ENCODE measurements at regions not wholly inside any gene's neighbourhood (a gene's known extent, or its start where the extent isn't known, plus 50 kb on each side); places are given as distances from the start of the nearest gene placed in this dataset.

DNA sequence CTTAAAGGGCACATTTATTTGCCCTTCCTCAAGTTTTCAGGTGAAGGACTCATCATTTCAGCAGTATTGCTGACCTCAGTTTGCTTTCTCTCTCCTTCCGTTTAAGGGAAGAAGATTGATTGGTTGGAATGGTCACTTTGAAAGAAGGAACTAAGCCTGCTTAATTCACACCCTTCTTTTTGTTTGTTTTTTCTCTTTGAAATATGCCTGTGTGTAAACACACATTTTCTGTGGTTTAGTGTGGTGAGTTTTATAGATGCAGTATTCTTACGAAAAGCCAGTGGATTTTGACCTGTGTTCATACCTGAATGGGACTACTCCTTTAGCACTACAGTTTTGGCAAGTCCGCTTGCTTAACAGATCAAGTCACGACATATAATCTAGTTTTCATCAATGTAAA lies 548.8 kb upstream of the EPHA7 start:
- H3K9me2 ChIP-seq = no peaks in the 10 kb centered on the region
- H3F3A ChIP-seq (replicated peaks; ENCODE audit: insufficient read depth) = no peaks in the 10 kb centered on the region
- TF ChIP-seq, protein P1, sequence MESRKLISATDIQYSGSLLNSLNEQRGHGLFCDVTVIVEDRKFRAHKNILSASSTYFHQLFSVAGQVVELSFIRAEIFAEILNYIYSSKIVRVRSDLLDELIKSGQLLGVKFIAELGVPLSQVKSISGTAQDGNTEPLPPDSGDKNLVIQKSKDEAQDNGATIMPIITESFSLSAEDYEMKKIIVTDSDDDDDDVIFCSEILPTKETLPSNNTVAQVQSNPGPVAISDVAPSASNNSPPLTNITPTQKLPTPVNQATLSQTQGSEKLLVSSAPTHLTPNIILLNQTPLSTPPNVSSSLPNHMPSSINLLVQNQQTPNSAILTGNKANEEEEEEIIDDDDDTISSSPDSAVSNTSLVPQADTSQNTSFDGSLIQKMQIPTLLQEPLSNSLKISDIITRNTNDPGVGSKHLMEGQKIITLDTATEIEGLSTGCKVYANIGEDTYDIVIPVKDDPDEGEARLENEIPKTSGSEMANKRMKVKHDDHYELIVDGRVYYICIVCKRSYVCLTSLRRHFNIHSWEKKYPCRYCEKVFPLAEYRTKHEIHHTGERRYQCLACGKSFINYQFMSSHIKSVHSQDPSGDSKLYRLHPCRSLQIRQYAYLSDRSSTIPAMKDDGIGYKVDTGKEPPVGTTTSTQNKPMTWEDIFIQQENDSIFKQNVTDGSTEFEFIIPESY (IDR thresholded peaks at IDR 0.05; ENCODE audit: borderline replicate concordance, low read depth) = no peak
- TF ChIP-seq FOSL2 (IDR thresholded peaks at IDR 0.05; ENCODE audit: borderline replicate concordance, low read depth) = no peak
- TF ChIP-seq, protein P2, sequence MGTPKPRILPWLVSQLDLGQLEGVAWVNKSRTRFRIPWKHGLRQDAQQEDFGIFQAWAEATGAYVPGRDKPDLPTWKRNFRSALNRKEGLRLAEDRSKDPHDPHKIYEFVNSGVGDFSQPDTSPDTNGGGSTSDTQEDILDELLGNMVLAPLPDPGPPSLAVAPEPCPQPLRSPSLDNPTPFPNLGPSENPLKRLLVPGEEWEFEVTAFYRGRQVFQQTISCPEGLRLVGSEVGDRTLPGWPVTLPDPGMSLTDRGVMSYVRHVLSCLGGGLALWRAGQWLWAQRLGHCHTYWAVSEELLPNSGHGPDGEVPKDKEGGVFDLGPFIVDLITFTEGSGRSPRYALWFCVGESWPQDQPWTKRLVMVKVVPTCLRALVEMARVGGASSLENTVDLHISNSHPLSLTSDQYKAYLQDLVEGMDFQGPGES (IDR thresholded peaks at IDR 0.05; ENCODE audit: low read depth, low read length) = no peak
- TF ChIP-seq TEAD4 (IDR thresholded peaks at IDR 0.05; ENCODE audit: borderline replicate concordance, insufficient read depth) = no peak
- DNase-seq = no peak
- no peaks in the 10 kb centered on the region for H3K27me3 ChIP-seq (ENCODE audit: insufficient read depth)
- H2AFZ ChIP-seq (ENCODE audit: low read depth) = no peak overlapping the region
- ChIA-PET POLR2A (no interaction called here), CTCF (no interaction called here)
- no peaks in the 10 kb centered on the region for H3K9me3 ChIP-seq
- no peaks in the 10 kb centered on the region for H3K79me2 ChIP-seq (ENCODE audit: insufficient read depth)
- 16% methylated on average over 4 of the region's 4 CpGs for WGBS (ENCODE audit: low lambda C conversion rate)
- H3K36me3 ChIP-seq (replicated peaks in 1 of 2; ENCODE audit: control insufficient read depth in 1 of 2, insufficient read depth in 2 of 2, low read length in 1 of 2) = no peaks in the 10 kb centered on the region
- no peaks in the 10 kb centered on the region for H3K4me1 ChIP-seq (ENCODE audit: control insufficient read depth in 1 of 2, insufficient read depth in 2 of 2, low read depth in 1 of 2, low read length in 1 of 2)
- no peaks in the 10 kb centered on the region for H4K20me1 ChIP-seq (ENCODE audit: insufficient read depth)
- H3K4me2 ChIP-seq = no peak overlapping the region
- H3K4me3 ChIP-seq (ENCODE audit: low read depth in 2 of 2, low read length in 1 of 2) = no peak overlapping the region
- no peak overlapping the region for H3K9ac ChIP-seq
- no peak overlapping the region for H3K27ac ChIP-seq (ENCODE audit: low read depth in 2 of 2, low read length in 1 of 2)

GRCh38 chr6:93964926-93965325 lies 545.6 kb upstream of the EPHA7 start:
- 4% methylated on average over 1 of the region's 1 CpG for WGBS (ENCODE audit: low lambda C conversion rate)
- H3K4me2 ChIP-seq = no peak overlapping the region
- ChIA-PET CTCF (interaction anchor here (0.7 kb wide), 1 partner anchor 15 kb away, joined by 3 read pairs; no protein-coding TSS in a partner anchor), POLR2A (no interaction called here)
- H3K79me2 ChIP-seq (ENCODE audit: insufficient read depth) = no peaks in the 10 kb centered on the region
- H3K9me3 ChIP-seq = no peaks in the 10 kb centered on the region
- no peak overlapping the region for H3K4me3 ChIP-seq (ENCODE audit: low read depth in 2 of 2, low read length in 1 of 2)
- H3F3A ChIP-seq (replicated peaks; ENCODE audit: insufficient read depth) = no peaks in the 10 kb centered on the region
- H3K27ac ChIP-seq (ENCODE audit: low read depth in 2 of 2, low read length in 1 of 2) = no peak overlapping the region
- no peaks in the 10 kb centered on the region for H3K36me3 ChIP-seq (replicated peaks in 1 of 2; ENCODE audit: control insufficient read depth in 1 of 2, insufficient read depth in 2 of 2, low read length in 1 of 2)
- H3K27me3 ChIP-seq (ENCODE audit: insufficient read depth) = no peaks in the 10 kb centered on the region
- TF ChIP-seq POLR2AphosphoS5 (IDR thresholded peaks at IDR 0.05; ENCODE audit: low read depth, low read length) (no peak), RXRA (IDR thresholded peaks at IDR 0.05; ENCODE audit: borderline replicate concordance, low read depth) (no peak)
- DNase-seq = no peak
- no peaks in the 10 kb centered on the region for H3K9me2 ChIP-seq
- no peak overlapping the region for H3K9ac ChIP-seq
- H4K20me1 ChIP-seq (ENCODE audit: insufficient read depth) = no peaks in the 10 kb centered on the region
- no peak overlapping the region for H2AFZ ChIP-seq (ENCODE audit: low read depth)
- no peaks in the 10 kb centered on the region for H3K4me1 ChIP-seq (ENCODE audit: control insufficient read depth in 1 of 2, insufficient read depth in 2 of 2, low read depth in 1 of 2, low read length in 1 of 2)

GRCh38 chr6:93964321-93964720 lies 545.0 kb upstream of the EPHA7 start:
- no peak overlapping the region for H2AFZ ChIP-seq (ENCODE audit: low read depth)
- no peak overlapping the region for H3K4me3 ChIP-seq (ENCODE audit: low read depth in 2 of 2, low read length in 1 of 2)
- H3K4me2 ChIP-seq = no peak overlapping the region
- H3K9me3 ChIP-seq = no peaks in the 10 kb centered on the region
- no peak overlapping the region for H3K27ac ChIP-seq (ENCODE audit: low read depth in 2 of 2, low read length in 1 of 2)
- H3K79me2 ChIP-seq (ENCODE audit: insufficient read depth) = no peaks in the 10 kb centered on the region
- ChIA-PET POLR2A (no interaction called here), CTCF (no interaction called here)
- H3K27me3 ChIP-seq (ENCODE audit: insufficient read depth) = no peaks in the 10 kb centered on the region
- H3F3A ChIP-seq (replicated peaks; ENCODE audit: insufficient read depth) = no peaks in the 10 kb centered on the region
- H4K20me1 ChIP-seq (ENCODE audit: insufficient read depth) = no peaks in the 10 kb centered on the region
- no peaks in the 10 kb centered on the region for H3K36me3 ChIP-seq (replicated peaks in 1 of 2; ENCODE audit: control insufficient read depth in 1 of 2, insufficient read depth in 2 of 2, low read length in 1 of 2)
- no peaks in the 10 kb centered on the region for H3K9me2 ChIP-seq
- no peaks in the 10 kb centered on the region for H3K4me1 ChIP-seq (ENCODE audit: control insufficient read depth in 1 of 2, insufficient read depth in 2 of 2, low read depth in 1 of 2, low read length in 1 of 2)
- DNase-seq = no peak
- no peak overlapping the region for H3K9ac ChIP-seq
- WGBS (ENCODE audit: low lambda C conversion rate) = 0% methylated on average over 1 of the region's 1 CpG
- no peak for TF ChIP-seq FOXJ3 (CRISPR knock-in tag; IDR thresholded peaks at IDR 0.05)
- TF ChIP-seq YY1 (IDR thresholded peaks at IDR 0.05; ENCODE audit: low read depth) = no peak
- TF ChIP-seq, protein P3, sequence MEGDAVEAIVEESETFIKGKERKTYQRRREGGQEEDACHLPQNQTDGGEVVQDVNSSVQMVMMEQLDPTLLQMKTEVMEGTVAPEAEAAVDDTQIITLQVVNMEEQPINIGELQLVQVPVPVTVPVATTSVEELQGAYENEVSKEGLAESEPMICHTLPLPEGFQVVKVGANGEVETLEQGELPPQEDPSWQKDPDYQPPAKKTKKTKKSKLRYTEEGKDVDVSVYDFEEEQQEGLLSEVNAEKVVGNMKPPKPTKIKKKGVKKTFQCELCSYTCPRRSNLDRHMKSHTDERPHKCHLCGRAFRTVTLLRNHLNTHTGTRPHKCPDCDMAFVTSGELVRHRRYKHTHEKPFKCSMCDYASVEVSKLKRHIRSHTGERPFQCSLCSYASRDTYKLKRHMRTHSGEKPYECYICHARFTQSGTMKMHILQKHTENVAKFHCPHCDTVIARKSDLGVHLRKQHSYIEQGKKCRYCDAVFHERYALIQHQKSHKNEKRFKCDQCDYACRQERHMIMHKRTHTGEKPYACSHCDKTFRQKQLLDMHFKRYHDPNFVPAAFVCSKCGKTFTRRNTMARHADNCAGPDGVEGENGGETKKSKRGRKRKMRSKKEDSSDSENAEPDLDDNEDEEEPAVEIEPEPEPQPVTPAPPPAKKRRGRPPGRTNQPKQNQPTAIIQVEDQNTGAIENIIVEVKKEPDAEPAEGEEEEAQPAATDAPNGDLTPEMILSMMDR (IDR thresholded peaks at IDR 0.05) = no peak
- TF ChIP-seq JUND (IDR thresholded peaks at IDR 0.05) = no peak
- no peak for TF ChIP-seq TEAD4 (IDR thresholded peaks at IDR 0.05; ENCODE audit: borderline replicate concordance, insufficient read depth)
- TF ChIP-seq FOXM1 (IDR thresholded peaks at IDR 0.05; ENCODE audit: low read depth) = no peak
- TF ChIP-seq SIN3A (IDR thresholded peaks at IDR 0.05; ENCODE audit: borderline replicate concordance, low read depth, low read length) = no peak
- TF ChIP-seq REST (IDR thresholded peaks at IDR 0.05; ENCODE audit: low read depth, low read length) = no peak
- TF ChIP-seq CHD2 (IDR thresholded peaks at IDR 0.05; ENCODE audit: low read length, partially characterized antibody) = no peak

Data from SK-N-SH (cell line).